RWPE2 (cell line): ENCODE measurements at regions not wholly inside any gene's neighbourhood (a gene's known extent, or its start where the extent isn't known, plus 50 kb on each side); places are given as distances from the start of the nearest gene placed in this dataset.
A peak's percentile ranks its signal among the peaks of the same experiment; 100 is the strongest.

Experiments
- ATAC-seq: fragments of 200-7000 bp; cut with Tn5 transposase; 3 replicates; pipeline ENCODE4 v1.9.1; 2021; ENCODE audit warnings: low read depth
- DNase-seq: peaks from one replicate; pipeline ENCODE4 v3.0.0-alpha.2; 2020; ENCODE audit warnings: low spot score
- H3K27ac ChIP-seq: fragments of 450-650 bp; 2 replicates; pipeline ENCODE4 v1.5.1; 2017; ENCODE audit warnings: mild to moderate bottlenecking; ENCODE audit not compliant: poor library complexity, severe bottlenecking
- H3K27me3 ChIP-seq: fragments of 250-450 bp; sonication (Bioruptor Pico); 2 replicates; pipeline ENCODE4 v1.5.1; 2021; ENCODE audit warnings: mild to moderate bottlenecking, moderate library complexity; ENCODE audit not compliant: insufficient read depth, poor library complexity, severe bottlenecking
- H3K36me3 ChIP-seq: fragments of 250-450 bp; sonication (Bioruptor Pico); 2 replicates; pipeline ENCODE4 v1.5.1; 2020; ENCODE audit warnings: low read depth, mild to moderate bottlenecking, moderate library complexity
- H3K4me1 ChIP-seq: fragments of 250-450 bp; sonication (Bioruptor Pico); 2 replicates; pipeline ENCODE4 v1.5.1; 2021; ENCODE audit warnings: mild to moderate bottlenecking, moderate library complexity; ENCODE audit not compliant: insufficient read depth, poor library complexity, severe bottlenecking
- H3K4me3 ChIP-seq: fragments of 250-450 bp; sonication (Bioruptor Pico); 2 replicates; pipeline ENCODE4 v1.5.1; 2021; ENCODE audit warnings: mild to moderate bottlenecking, moderate library complexity; ENCODE audit not compliant: severe bottlenecking
- H3K9me3 ChIP-seq: fragments of 250-450 bp; sonication (Bioruptor Pico); 2 replicates; pipeline ENCODE4 v1.5.1; 2021; ENCODE audit warnings: mild to moderate bottlenecking, moderate library complexity; ENCODE audit not compliant: severe bottlenecking
- CTCF ChIP-seq: fragments of 450-650 bp; IDR thresholded peaks from one replicate; pipeline ENCODE4 v1.5.1; 2017; ENCODE audit warnings: mild to moderate bottlenecking, moderate library complexity; ENCODE audit not compliant: poor library complexity, severe bottlenecking

- Histone ChIP-seq H3K4me3 (no peak overlapping the region), H3K27ac (no peak overlapping the region), H3K27me3 (no peaks in the 10 kb centered on the region), H3K36me3 (no peaks in the 10 kb centered on the region), H3K9me3 (no peaks in the 10 kb centered on the region), H3K4me1 (no peaks in the 10 kb centered on the region)
- no peak for ATAC-seq
- DNase-seq, result no peak
- TF ChIP-seq CTCF, result no peak
Observed at GRCh38 chr4:86432559-86433134, 72.8 kb upstream of the MAPK10 start.

- no peak for TF ChIP-seq CTCF
- no peak overlapping the region for H3K4me3 ChIP-seq
- H3K9me3 ChIP-seq, result no peaks in the 10 kb centered on the region
- DNase-seq (no peak), ATAC-seq (no peak)
- no peak overlapping the region for H3K27ac ChIP-seq
- H3K27me3 ChIP-seq, result no peaks in the 10 kb centered on the region
- peaks cover 11% of the 10 kb centered on the region for H3K4me1 ChIP-seq
- H3K36me3 ChIP-seq, result no peaks in the 10 kb centered on the region
Observed at GRCh38 chr4:86439293-86439692, 79.4 kb upstream of the MAPK10 start.

- H3K27me3 ChIP-seq, result no peaks in the 10 kb centered on the region
- peak; percentile 97 for ATAC-seq
Observed at GRCh38 chr4:86441175-86441936, 81.5 kb upstream of the MAPK10 start.

GRCh38 chr4:86442881-86443280, 83.0 kb upstream of the MAPK10 start:
- H3K4me3 ChIP-seq, result no peak overlapping the region
- DNase-seq, result no peak
- H3K36me3 ChIP-seq, result no peaks in the 10 kb centered on the region
- no peak for ATAC-seq
- peaks cover 11% of the 10 kb centered on the region for H3K4me1 ChIP-seq
- no peaks in the 10 kb centered on the region for H3K9me3 ChIP-seq
- H3K27me3 ChIP-seq, result no peaks in the 10 kb centered on the region
- no peak for TF ChIP-seq CTCF
- H3K27ac ChIP-seq, result no peak overlapping the region

More at GRCh38 chr4:86441175-86441936, 81.5 kb upstream of the MAPK10 start:
- Histone ChIP-seq H3K4me1 (peaks cover 11% of the 10 kb centered on the region), H3K4me3 (no peak overlapping the region), H3K27ac (peak overlapping the region; percentile 35), H3K36me3 (no peaks in the 10 kb centered on the region), H3K9me3 (no peaks in the 10 kb centered on the region)
- no peak for TF ChIP-seq CTCF
- DNase-seq, result no peak

- Histone ChIP-seq H3K27ac (no peak overlapping the region), H3K4me3 (no peak overlapping the region), H3K36me3 (no peaks in the 10 kb centered on the region), H3K4me1 (peaks cover 11% of the 10 kb centered on the region), H3K27me3 (no peaks in the 10 kb centered on the region), H3K9me3 (no peaks in the 10 kb centered on the region)
- ATAC-seq, result no peak
- no peak for TF ChIP-seq CTCF
- no peak for DNase-seq
Observed at GRCh38 chr4:86443495-86443894, 83.6 kb upstream of the MAPK10 start.
